ACHN (cell line): ENCODE measurements at regions not wholly inside any gene's neighbourhood (a gene's known extent, or its start where the extent isn't known, plus 50 kb on each side); places are given as distances from the start of the nearest gene placed in this dataset.

Source experiments
- DNase-seq: peaks from one replicate; pipeline ENCODE4 v3.0.0-alpha.2; 2015
- in situ Hi-C: cut with HindIII; loops from 2 replicates; pipeline ENCODE4 v1.10.0; 2017; ENCODE audit warnings: low sequenced_read_pairs, low pct_ligation_motif_present, low pct_unique_long_range_greater_than_20kb

DNA sequence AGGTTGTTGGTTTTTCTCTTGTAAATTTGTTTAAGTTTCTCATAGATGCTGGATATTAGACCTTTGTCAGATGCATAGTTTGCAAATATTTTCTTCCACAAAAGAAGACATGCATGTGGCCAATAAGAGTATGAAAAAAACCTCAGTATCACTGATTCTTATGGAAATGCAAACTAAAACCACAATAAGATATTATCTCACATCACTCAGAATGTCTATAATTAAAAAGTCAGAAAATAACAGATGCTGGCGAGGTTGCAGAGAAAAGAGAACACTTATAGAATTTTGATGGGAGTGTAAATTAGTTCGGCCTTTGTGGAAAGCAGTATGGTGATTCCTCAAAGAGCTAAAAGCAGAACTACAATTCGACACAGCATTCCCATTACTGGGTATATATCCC, 1355.6 kb downstream of the FAM133A start:
- no peak for DNase-seq
- in situ Hi-C loops, result no loop called here

DNA sequence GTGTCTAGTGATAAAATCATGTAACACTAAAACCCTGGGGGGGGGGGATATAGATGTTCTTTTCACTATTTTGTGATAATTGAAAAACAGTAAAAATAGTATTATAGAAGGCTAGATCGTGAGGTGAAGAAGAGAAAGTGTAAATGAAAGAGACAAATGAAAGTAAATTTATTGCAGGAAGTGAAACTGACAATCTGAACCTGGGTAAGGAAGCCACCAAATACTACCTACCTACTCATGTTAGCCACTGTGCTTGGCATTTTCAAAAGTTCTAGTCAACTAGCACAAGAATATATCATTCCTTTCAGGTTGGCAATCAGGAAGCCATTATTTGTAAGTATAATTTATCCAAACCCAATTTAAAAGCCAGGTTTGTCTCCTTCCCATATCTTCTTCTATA, 1366.1 kb downstream of the FAM133A start:
- DNase-seq, result no peak
- in situ Hi-C loops, result no loop called here

DNA sequence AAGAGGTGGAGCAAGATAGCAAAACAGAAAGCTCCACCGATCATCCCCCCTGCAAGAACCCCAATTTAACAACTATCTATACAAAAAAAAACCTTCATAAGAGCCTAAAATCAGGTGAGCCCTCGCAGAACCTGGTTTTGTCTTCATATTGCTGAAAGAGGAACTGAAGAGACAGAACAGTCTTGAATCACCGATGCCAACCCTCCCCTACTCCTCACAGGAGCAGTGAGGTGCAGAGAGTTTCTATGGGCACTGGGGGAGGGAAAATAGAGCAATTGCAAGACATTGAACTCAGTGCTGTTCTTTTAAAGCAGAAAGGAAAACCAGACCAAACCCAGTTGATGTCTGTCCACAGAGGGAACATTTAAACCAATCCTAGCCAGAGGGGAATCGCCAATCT, 1370.3 kb downstream of the FAM133A start:
- DNase-seq, result no peak
- in situ Hi-C loops, result no loop called here

DNA sequence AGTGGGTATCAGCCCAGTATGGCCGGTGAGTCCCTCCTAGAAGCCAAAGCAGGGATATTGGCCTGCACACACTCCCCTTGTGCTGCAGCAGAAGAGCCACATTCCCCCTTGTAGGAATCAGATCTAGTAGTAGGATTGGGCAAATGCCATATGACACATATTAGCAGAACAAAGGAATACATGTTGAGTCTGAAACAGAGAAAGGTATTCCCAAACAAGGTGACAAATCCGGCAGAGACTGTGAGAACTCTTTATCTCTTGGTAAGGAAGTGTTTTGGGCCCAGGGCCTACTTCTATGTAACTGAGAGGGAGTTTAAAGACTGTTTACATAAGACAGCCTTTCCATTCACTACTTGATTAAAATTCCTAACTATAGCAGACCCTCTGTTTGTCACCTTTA, 1382.0 kb downstream of the FAM133A start:
- in situ Hi-C loops, result no loop called here

DNA sequence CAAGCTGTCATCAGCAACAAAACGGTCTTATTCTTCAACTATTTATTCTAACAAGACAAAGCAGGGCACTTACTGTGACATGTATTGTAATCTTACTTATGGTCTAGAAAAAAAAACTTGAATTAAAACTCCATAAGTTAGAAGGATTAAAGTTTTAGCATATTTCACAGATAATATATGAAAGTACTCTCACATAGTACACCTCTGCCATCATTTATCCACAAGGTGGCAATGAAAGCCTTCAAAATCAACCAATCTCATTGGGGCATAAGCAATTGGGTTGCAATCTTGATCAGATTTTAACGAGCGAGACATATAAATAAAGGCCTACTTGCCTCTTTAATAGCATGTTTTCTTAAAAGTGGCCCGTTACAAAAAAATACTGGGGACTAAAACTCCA, 1382.9 kb downstream of the FAM133A start:
- peak; percentile 46 for DNase-seq
- in situ Hi-C loops, result no loop called here

More for the DNA sequence above, 1382.0 kb downstream of the FAM133A start:
- no peak for DNase-seq

DNA sequence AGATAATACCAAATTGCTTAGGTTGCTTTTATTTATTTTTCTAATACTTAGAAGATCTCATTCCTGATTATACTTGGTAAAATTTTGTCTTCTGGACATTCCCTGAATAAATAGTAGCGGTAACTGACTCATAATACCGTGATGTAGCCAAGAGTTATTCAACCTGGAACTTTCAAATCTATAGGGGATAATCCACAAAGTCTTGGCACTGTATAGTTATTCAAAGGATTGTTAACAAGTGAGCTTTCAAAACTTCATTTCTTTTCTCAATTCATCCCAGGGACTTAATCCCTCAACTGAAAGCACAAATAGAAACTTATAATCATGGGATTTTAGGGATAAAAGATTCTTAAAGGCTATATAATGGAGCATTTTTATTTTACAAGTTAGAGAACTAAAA, 1383.3 kb downstream of the FAM133A start:
- in situ Hi-C loops, result no loop called here
- DNase-seq, result no peak

DNA sequence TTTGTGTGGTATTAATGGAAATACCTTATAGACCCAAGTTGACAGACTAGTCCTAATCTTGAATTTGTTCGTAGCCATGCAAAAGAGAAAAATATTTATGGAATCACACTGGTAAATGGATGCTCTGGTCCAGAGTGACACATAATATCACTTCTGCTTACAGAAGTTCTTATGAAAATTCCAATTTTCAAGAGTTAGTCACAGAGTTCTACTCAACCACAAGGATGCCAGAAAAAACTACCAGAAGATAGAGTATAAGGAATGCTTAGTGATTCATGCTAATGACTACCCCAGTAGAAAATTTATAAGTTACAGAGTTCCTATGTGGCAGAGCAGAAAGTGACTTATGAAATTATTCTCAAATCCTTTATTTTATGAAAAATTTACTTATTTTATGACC, 1384.8 kb downstream of the FAM133A start:
- DNase-seq, result peak; percentile 82
- in situ Hi-C loops, result no loop called here

DNA sequence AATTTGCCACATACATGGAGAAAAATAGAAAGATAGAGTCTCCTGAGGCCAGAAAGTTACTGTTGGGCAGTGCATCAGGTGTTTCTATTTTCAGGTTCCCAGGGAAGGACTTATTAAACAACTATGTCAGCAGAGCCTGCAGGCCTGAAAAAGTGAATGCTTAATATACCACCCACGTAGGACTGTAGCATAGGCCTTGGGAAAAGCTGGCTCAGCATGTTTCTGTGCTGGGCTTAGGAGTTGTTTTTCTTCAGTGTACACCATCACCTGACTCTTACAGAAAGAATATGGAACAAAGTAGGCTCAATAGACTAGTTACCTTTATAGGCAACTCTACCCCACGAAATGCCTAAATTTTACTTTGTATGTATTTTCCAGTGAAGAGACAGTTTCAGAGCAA, 1385.9 kb downstream of the FAM133A start:
- no peak for DNase-seq
- in situ Hi-C loops, result no loop called here

DNA sequence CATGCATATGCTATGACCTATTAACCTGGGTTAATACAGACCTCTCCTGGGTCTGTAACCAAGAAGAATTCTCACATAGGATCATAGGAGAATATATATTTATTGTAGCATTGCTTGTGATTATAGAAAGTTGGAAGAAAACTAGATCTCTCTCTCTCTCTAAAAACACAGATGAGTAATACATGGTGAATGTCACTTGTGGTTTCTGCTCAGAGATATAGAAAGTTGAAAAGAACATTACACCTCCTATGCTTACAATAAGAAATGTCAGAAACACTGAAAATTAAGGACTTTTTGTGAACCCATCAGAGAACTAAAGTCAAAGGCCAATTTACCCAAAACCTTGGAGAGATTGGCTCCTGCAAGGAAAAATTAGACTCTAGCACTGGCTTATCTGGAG, 1389.5 kb downstream of the FAM133A start:
- DNase-seq, result peak; percentile 32
- in situ Hi-C loops, result no loop called here

DNA sequence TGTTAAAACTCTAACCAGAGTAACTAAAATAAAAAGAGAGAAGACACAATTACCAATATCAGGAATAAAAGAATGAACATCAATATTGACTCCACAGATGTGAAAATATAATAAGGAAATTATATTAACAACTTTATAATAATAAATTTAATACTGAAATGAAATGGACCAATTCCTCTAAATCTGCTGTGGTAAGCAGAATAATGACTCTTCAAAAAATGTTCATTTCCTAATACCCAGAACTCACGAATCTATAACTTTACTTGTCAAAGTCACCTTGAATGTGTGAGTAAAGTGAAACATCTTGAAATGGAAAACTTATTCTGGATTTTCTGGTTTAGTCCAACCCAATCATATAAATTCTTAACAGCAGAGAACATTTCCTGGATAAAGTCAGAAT, 1391.1 kb downstream of the FAM133A start:
- in situ Hi-C loops, result no loop called here
- no peak for DNase-seq

DNA sequence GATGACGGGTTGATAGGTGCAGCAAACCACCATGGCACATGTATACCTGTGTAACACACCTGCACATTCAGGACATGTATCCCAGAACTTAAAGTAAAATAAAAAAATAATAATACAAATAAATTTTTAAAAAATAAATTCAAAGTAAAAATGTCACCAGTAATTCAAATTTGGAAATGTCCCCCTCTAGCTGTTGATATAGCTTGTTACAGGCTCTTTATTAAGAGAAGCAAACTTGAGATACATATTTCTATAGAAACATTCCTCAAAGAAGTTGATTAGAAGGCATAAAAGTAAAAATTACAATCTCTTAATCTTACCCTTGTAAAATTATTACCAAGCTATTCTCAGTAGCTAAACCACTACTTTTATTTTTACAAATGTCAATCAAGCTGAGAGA, 1397.0 kb downstream of the FAM133A start:
- in situ Hi-C loops, result no loop called here
- no peak for DNase-seq

DNA sequence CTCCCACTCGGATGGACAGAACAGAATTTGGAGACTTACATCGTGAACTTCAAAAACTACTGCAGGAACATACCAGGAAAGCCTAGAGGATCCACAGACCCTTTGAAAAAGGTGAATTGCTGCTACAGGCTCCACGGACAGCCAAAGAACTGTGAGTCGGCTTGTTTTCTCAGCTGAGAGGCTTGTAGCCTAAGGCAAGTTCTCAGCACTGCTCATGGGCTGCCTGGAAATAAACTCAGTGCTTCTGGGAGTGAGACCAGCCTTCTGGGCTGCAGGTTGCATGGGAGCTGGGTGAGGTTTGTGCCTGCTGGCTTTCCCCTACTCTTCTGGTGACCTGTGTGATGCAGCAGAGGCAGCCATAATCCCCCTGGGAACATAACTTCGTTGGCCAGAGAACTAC, 1397.6 kb downstream of the FAM133A start:
- in situ Hi-C loops, result no loop called here
- no peak for DNase-seq

DNA sequence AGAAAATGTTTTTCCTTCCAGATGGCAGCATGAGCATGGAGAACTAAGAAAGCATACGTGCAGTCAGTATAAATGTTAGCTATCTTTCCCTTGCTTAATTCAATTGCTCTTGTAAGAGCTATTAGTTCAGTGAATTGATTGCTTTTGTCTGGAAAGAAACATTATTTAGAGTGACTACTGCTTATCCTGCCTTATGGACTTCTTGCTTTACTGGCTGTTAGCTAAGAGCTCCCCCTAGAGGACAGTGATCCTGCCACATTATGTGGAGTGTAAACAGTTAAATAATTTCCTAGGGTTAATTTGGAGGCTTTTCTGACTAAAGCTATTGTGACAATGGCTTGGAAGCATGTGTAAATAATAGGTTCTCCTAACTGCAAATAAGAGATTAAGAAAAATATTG, 1402.4 kb downstream of the FAM133A start:
- in situ Hi-C loops, result no loop called here
- DNase-seq, result peak; percentile 43

DNA sequence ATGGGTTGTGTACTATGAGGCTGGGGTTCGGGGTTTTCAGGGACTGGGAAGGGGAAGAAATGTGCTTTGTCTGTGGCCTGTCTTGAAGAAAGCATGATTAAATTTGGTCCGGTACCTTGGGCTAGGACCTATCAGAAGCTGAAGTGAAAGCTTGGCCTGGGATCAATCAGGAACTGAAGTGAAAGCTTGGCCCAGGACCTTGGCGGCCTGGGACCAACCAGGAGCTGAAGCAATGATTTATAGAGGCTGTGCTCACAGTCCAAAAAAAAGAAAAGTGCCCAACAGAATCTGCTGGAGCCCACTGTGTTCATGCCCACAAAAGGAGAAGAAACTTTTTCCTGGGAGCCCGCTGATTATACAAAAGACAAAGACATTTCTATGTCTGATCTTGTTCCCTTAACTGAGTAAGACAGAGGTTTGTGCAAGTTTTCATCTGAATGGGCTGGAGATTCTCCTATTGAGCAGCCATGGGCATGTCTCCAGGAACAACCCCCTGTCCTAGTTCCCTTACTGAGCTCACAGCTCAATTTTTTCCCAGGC, 1427.9 kb downstream of the FAM133A start:
- no peak for DNase-seq
- in situ Hi-C loops, result no loop called here

DNA sequence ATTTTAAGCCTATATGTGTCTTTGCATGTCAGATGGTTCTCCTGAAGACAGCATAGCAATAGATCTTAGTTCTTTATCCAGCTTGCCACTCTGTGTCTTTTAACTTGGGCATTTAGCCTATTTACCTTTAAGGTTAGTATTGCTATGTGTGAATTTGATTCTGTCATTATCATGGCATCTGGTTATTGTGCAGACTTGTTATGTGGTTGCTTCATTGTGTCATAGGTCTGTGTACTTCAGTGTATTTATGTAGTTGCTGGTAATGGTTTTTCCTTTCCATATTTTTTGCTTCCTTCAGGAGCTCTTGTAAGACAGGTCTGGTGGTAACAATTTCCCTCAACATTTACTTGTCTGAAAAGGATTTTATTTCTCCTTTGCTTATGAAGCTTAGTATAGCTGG, 1443.5 kb downstream of the FAM133A start:
- in situ Hi-C loops, result no loop called here

DNA sequence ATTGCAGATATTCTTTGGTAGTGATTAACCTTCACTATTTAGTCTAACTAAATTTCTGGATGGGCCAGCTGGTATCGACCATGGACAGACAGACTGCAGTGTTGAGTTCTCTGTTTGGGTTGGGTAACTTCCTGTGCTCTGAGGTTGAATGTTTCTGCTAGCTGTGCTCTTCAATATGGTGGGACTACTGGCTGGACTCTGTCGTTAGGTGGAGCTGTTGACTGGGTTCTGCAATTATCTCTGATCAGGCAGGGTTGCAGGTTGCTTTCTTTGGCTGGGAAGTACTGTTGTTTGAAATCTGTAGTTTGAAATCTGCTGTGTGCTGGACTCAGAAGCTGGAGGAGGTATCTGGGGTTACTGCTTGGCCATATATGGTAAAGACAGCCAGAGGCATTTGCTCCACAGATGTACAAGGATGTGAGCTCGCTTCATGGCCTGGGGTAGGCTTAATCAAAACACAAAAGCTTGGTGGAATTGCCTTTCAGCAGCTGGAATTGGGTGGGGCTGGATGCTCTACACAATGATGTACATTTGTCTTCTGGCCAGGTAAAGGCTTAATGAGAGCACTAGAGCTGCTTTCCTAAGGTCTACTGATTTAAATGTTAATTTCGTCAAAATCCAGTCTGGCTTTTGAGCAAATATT, 1472.0 kb downstream of the FAM133A start:
- peak; percentile 0 for DNase-seq
- in situ Hi-C loops, result no loop called here

More for the DNA sequence above, 1443.5 kb downstream of the FAM133A start:
- no peak for DNase-seq

DNA sequence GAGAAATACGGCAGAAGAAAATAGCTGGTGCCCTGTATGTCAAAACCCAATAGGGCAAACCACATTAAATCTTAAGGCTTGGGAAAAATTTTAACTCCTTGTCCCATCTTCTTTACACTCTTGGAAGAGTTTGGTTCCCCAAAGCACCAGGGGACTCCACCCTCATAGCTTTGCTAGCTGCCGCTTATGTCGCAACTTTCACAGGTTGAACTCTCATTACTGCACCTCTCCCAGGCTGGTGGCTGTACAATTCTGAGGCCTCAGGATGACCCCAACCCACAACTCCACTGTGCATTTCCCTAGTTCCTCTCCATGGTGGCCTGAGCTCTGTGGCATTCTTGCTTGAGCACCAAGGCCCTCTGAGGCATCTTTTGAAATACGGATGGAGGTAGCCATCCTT, 1478.8 kb downstream of the FAM133A start:
- in situ Hi-C loops, result no loop called here
- DNase-seq, result no peak

DNA sequence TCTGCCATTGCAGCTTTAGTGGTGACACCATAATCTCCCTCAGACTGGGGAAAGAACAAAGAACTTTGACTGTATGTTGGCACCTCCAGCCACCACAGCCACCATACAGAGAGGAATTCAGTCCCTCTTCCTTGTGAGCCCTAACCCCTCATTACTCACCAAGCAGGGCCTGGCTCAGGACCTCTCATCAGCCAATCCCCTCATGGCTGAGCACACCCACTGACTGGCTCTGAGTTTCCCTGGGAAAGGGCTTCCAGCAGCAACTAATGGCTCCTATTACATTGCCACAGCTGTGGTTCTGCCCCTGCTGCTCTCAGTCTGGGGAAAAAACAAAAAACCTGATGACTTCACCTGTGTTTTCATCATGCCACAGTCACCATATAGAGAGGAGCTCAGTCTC, 1482.6 kb downstream of the FAM133A start:
- DNase-seq, result no peak
- in situ Hi-C loops, result no loop called here
